NCI-H2227 (cell line): ENCODE measurements at regions not wholly inside any gene's neighbourhood (a gene's known extent, or its start where the extent isn't known, plus 50 kb on each side); places are given as distances from the start of the nearest gene placed in this dataset.

Experiments used
- DNase-seq: peaks from one replicate; lab custom pipeline; 2025; ENCODE audit not compliant: unreplicated experiment; lab: John Stamatoyannopoulos, UW

DNA sequence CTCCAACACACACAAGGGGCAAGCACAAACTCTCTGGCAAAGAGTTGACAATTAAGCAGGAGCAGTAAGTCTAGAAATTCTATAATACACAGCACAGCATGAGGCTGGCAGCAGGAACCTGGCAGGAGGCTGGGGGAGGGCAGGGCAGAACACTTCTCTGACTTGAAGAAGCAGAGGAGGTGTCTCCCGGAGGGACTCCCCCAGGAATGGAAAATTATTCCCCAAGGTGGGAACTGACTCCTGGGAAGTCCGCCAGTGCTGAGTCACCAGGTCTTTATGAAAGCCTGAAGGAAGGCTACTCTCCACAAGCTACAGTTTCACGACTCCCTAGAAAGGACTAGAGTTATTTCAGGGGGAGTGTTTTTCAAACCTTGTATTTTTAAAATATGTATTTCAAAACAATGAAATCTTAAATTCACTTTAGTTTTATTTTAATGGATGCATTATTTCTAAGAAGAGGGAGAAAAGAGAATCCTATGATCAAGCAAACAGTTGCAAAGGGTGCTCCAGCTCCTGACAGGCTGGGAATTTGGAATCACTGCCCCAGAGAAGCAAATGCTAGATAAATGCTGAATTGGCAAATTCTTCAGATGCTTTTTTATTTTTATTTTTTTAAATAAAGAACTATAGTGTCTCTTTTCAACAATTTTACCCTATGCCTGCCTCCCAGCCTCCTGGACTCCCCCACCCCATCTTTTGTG is 192.8 kb downstream of the LY86 start:
- no peak for DNase-seq

GRCh38 chr6:6781873-6782227 is 193.3 kb downstream of the LY86 start:
- DNase-seq = no peak

DNA sequence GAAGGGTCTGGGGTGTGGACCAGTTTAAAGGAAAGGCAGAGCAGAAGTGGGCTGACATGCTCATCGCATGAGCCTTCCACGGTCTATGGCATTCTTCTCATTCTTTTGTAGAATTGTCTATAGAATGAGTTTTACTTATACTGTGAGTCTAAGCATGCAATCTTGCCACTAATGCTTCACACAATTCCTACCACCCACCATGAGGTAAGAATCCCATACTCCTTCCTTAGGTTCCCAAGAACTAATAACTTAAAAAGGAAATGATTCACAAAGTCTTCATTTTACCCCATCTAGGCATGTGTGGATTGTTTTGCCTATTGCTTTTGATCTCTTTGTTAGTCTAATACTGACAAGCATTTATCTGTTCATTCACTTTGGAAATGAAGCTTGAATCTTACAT is 195.2 kb downstream of the LY86 start:
- DNase-seq = no peak

GRCh38 chr6:6784514-6785162 is 196.1 kb downstream of the LY86 start:
- no peak for DNase-seq

- DNase-seq = no peak
These were observed 196.6 kb downstream of the LY86 start for GRCh38 chr6:6785163-6785521.

DNA sequence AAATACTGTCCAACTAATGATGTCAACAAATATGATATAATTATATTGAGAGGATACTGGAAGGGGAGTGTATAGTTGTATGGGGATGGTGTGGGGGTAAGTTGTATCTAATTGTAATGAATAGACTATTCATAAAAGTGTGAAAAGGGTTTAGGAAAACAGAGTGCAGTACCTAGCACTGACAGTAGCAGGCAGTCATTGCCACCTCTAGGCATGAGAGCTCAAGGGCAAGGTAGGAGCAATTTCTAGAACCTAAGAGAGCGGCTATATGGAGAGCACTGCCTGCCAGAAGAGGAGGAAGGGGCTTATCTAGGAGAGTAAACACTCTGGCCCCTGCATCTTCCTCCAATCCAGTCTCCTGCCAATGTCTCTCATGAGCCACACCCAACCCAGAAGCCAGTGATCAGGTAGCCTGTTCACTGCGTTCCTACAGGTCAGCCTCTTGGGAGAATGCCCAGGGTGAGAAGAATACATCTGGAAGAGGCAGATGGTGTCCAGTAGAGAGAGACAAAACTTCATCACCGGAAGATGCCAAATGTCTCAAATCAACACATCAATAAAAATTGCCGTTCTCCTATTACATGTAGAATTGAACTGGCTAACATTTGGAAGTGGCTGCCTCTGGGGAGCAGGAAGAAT is 200.0 kb downstream of the LY86 start:
- no peak for DNase-seq

GRCh38 chr6:6790393-6790792 is 201.9 kb downstream of the LY86 start:
- DNase-seq = no peak

- no peak for DNase-seq
These were observed 202.4 kb downstream of the LY86 start for GRCh38 chr6:6790891-6791290.

- no peak for DNase-seq
These were observed 205.1 kb downstream of the LY86 start for GRCh38 chr6:6793388-6794250.

GRCh38 chr6:6795393-6795792 is 206.9 kb downstream of the LY86 start:
- no peak for DNase-seq

- DNase-seq = no peak
These were observed 208.3 kb downstream of the LY86 start for GRCh38 chr6:6796818-6797217.

- no peak for DNase-seq
These were observed 209.9 kb downstream of the LY86 start for GRCh38 chr6:6798448-6798860.

DNA sequence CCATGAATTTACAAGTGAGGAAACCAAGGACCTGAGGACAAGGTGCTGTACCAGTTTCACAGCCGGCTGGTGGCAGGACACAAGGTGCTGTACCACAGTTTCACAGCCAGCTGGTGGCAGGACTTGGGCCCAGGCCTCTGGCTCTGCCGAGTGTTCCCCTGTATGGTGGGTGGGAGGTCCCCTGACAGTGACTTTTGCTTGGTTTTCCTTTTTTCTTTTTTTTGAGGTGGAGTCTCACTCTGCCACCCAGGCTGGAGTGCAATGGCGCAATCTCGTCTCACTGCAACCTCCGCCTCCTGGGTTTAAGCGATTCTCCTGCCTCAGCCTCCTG is 212.4 kb downstream of the LY86 start:
- DNase-seq = no peak

GRCh38 chr6:6801635-6802218 is 213.2 kb downstream of the LY86 start:
- DNase-seq = no peak

- DNase-seq = no peak
These were observed 214.9 kb downstream of the LY86 start for GRCh38 chr6:6803180-6803977.

DNA sequence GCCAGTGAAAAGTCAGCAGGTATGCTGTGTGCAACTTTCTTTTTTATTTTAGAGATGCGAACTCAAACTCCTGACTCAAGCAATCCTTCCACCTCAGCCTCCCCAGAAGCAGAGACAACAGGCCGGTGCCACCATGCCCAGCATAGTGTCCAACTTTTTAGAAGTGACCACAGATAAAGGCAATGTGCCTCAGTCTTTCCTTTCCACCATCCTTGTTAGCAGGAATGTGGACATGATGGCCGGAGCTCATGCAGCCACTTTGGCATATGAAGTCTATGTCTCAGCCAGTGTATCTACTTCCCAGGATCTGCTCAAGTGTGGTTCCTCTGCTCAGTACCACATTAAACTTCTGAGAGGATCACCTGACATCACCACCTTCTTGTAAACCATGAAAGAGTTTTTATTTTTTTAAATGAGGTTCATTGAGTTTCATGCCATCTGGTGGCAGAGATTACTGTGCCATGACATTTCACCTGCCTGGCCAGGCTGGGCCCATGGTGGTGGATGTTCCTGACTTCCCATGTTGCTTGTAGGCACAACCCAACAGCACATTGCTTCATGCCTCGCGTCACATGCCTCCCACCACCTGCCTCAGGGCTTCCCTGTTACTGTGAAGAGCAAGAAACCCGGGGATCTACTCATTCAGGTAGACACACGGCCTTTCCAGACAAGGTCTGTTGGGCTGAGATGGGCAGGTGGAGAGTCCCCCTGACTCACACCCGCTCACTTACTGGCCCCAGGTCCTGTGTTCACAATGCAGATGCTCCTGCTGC is 216.5 kb downstream of the LY86 start:
- DNase-seq = no peak

GRCh38 chr6:6806844-6807518 is 218.5 kb downstream of the LY86 start:
- no peak for DNase-seq

- no peak for DNase-seq
These were observed 219.8 kb downstream of the LY86 start for GRCh38 chr6:6808343-6808742.

DNA sequence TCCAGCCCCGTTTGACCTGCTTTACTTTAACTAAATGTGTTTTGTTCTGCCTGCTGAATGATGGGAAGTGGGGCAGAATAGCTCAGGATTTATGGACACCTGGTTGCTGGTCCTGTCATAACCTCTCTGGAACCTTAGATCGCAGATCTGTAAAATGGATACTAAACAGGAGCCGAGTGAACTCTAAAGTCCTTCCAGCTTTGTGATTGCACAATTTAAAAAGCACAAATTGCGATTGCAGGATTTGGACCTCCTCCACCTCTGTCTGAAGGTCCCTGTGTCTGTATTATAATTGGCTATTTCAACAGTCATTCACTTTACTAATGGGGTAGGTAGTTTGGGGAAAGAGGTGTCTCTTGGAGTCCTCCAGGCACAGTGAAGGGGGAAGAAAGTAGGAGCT is 220.4 kb downstream of the LY86 start:
- no peak for DNase-seq
